ENCODE measurements at regions not wholly inside any gene's neighbourhood (a gene's known extent, or its start where the extent isn't known, plus 50 kb on each side); places are given as distances from the start of the nearest gene placed in this dataset.

GRCh38 chr14:71452539-71452938 lies 479.7 kb upstream of the RGS6 start:
- TF ChIP-seq CTCF (IDR thresholded peaks at IDR 0.05; ENCODE audit: low read depth, low read length) (no peak), POLR2A (IDR thresholded peaks at IDR 0.05; ENCODE audit: extremely low read depth, insufficient read length) (no peak), MAX (IDR thresholded peaks at IDR 0.05; ENCODE audit: low read depth, low read length) (no peak), MYC (IDR thresholded peaks at IDR 0.05; ENCODE audit: low read depth, low read length) (no peak)

Data from NB4 (cell line).